ENCODE measurements at regions not wholly inside any gene's neighbourhood (a gene's known extent, or its start where the extent isn't known, plus 50 kb on each side); places are given as distances from the start of the nearest gene placed in this dataset.

GRCh38 chr20:22924949-22925612, 110.0 kb upstream of the SSTR4 start:
- H3K9me3 ChIP-seq (ENCODE audit: control extremely low read depth in 1 of 5, control insufficient read depth in 4 of 5, insufficient read depth in 2 of 5, low read depth in 1 of 5, low read length in 4 of 5) = no peaks in the 10 kb centered on the region
- no CpG with 5 or more reads among the region's 3 CpGs for WGBS (ENCODE audit: insufficient coverage)
- H3K4me1 ChIP-seq (ENCODE audit: control extremely low read depth in 1 of 4, control insufficient read depth in 4 of 4, insufficient read depth in 4 of 4, low read length in 3 of 4) = peaks cover 12 to 48% (median 22%) of the 10 kb centered on the region in 4 experiments
- POLR2A ChIA-PET = interaction anchor here (0.8 kb wide), 1 partner anchor 38 kb away, joined by 5 read pairs; no protein-coding TSS in a partner anchor
- H3K36me3 ChIP-seq (ENCODE audit: control insufficient read depth in 4 of 4, insufficient read depth in 4 of 4, low read length in 3 of 4) = no peaks in the 10 kb centered on the region
- peaks cover 0 to 3% (median 0%) of the 10 kb centered on the region in 5 experiments for H3K27me3 ChIP-seq (replicated peaks in 2 of 5; ENCODE audit: control insufficient read depth in 4 of 5, insufficient read depth in 5 of 5, low read length in 4 of 5)
- H3K4me3 ChIP-seq (ENCODE audit: control insufficient read depth in 1 of 7, extremely low read depth in 1 of 7, insufficient read depth in 4 of 7, low read depth in 2 of 7, low read length in 6 of 7) = no peak overlapping the region
- CTCF ChIA-PET = no interaction called here
- no peak overlapping the region for H3K27ac ChIP-seq (ENCODE audit: insufficient read depth in 1 of 2, low read depth in 1 of 2, low read length in 2 of 2, poor library complexity in 1 of 2, severe bottlenecking in 2 of 2)
- peak in 2 of 3 donors; percentile 81 to 89 for DNase-seq

DNA sequence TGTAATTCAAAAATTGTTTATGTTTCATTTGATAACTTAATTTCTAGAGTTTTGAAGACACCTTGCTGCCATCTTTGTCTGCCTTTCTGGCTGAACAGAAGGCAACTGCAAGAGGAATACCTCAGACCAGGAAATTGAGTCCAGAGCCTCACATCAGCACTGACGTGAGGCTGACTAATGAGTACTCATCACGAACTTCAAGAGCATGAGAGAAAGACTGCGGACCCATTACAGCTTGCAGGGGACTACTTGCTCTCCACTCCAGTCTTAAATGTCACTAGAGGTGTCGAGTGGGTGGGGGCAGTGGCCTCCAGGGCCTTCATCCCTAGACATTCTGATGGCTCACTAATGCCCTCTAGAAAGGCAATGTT, 109.5 kb upstream of the SSTR4 start:
- ChIA-PET POLR2A (interaction anchor here (0.8 kb wide), 1 partner anchor 37 kb away, joined by 5 read pairs; no protein-coding TSS in a partner anchor), CTCF (no interaction called here)
- no peaks in the 10 kb centered on the region for H3K36me3 ChIP-seq (ENCODE audit: control insufficient read depth in 4 of 4, insufficient read depth in 4 of 4, low read length in 3 of 4)
- H3K4me3 ChIP-seq (ENCODE audit: control insufficient read depth in 1 of 7, extremely low read depth in 1 of 7, insufficient read depth in 4 of 7, low read depth in 2 of 7, low read length in 6 of 7) = no peak overlapping the region
- no peak overlapping the region for H3K27ac ChIP-seq (ENCODE audit: insufficient read depth in 1 of 2, low read depth in 1 of 2, low read length in 2 of 2, poor library complexity in 1 of 2, severe bottlenecking in 2 of 2)
- peaks cover 12 to 46% (median 22%) of the 10 kb centered on the region in 4 experiments for H3K4me1 ChIP-seq (ENCODE audit: control extremely low read depth in 1 of 4, control insufficient read depth in 4 of 4, insufficient read depth in 4 of 4, low read length in 3 of 4)
- no peaks in the 10 kb centered on the region for H3K9me3 ChIP-seq (ENCODE audit: control extremely low read depth in 1 of 5, control insufficient read depth in 4 of 5, insufficient read depth in 2 of 5, low read depth in 1 of 5, low read length in 4 of 5)
- peaks cover 0 to 3% (median 0%) of the 10 kb centered on the region in 5 experiments for H3K27me3 ChIP-seq (replicated peaks in 2 of 5; ENCODE audit: control insufficient read depth in 4 of 5, insufficient read depth in 5 of 5, low read length in 4 of 5)
- no peak for DNase-seq
- WGBS (ENCODE audit: insufficient coverage) = 96% methylated on average over 3 of the region's 4 CpGs

GRCh38 chr20:22927537-22927936, 107.6 kb upstream of the SSTR4 start:
- POLR2A ChIA-PET = no interaction called here
- 100% methylated on average over 2 of the region's 3 CpGs for WGBS (ENCODE audit: insufficient coverage)
- H3K36me3 ChIP-seq (ENCODE audit: control insufficient read depth in 4 of 4, insufficient read depth in 4 of 4, low read length in 3 of 4) = no peaks in the 10 kb centered on the region
- H3K4me3 ChIP-seq (ENCODE audit: control insufficient read depth in 1 of 7, extremely low read depth in 1 of 7, insufficient read depth in 4 of 7, low read depth in 2 of 7, low read length in 6 of 7) = no peak overlapping the region
- peaks cover 0 to 3% (median 0%) of the 10 kb centered on the region in 5 experiments for H3K27me3 ChIP-seq (replicated peaks in 2 of 5; ENCODE audit: control insufficient read depth in 4 of 5, insufficient read depth in 5 of 5, low read length in 4 of 5)
- H3K9me3 ChIP-seq (ENCODE audit: control extremely low read depth in 1 of 5, control insufficient read depth in 4 of 5, insufficient read depth in 2 of 5, low read depth in 1 of 5, low read length in 4 of 5) = no peaks in the 10 kb centered on the region
- no peak for DNase-seq
- CTCF ChIA-PET = no interaction called here
- peaks cover 0 to 26% (median 6%) of the 10 kb centered on the region in 4 experiments for H3K4me1 ChIP-seq (ENCODE audit: control extremely low read depth in 1 of 4, control insufficient read depth in 4 of 4, insufficient read depth in 4 of 4, low read length in 3 of 4)
- no peak overlapping the region for H3K27ac ChIP-seq (ENCODE audit: insufficient read depth in 1 of 2, low read depth in 1 of 2, low read length in 2 of 2, poor library complexity in 1 of 2, severe bottlenecking in 2 of 2)

- CTCF ChIA-PET = interaction anchor here (0.9 kb wide), 1 partner anchor 46 kb away, joined by 3 read pairs; no protein-coding TSS in a partner anchor
- H3K9me3 ChIP-seq (ENCODE audit: control extremely low read depth in 1 of 5, control insufficient read depth in 4 of 5, insufficient read depth in 2 of 5, low read depth in 1 of 5, low read length in 4 of 5) = no peaks in the 10 kb centered on the region
- H3K4me3 ChIP-seq (ENCODE audit: control insufficient read depth in 1 of 7, extremely low read depth in 1 of 7, insufficient read depth in 4 of 7, low read depth in 2 of 7, low read length in 6 of 7) = no peak overlapping the region
- H3K27ac ChIP-seq (ENCODE audit: insufficient read depth in 1 of 2, low read depth in 1 of 2, low read length in 2 of 2, poor library complexity in 1 of 2, severe bottlenecking in 2 of 2) = no peak overlapping the region
- no peaks in the 10 kb centered on the region for H3K36me3 ChIP-seq (ENCODE audit: control insufficient read depth in 4 of 4, insufficient read depth in 4 of 4, low read length in 3 of 4)
- POLR2A ChIA-PET = no interaction called here
- H3K4me1 ChIP-seq (ENCODE audit: control extremely low read depth in 1 of 4, control insufficient read depth in 4 of 4, insufficient read depth in 4 of 4, low read length in 3 of 4) = peaks cover 0 to 20% (median 4%) of the 10 kb centered on the region in 4 experiments
- H3K27me3 ChIP-seq (replicated peaks in 2 of 5; ENCODE audit: control insufficient read depth in 4 of 5, insufficient read depth in 5 of 5, low read length in 4 of 5) = peaks cover 0 to 3% (median 0%) of the 10 kb centered on the region in 5 experiments
- WGBS (ENCODE audit: insufficient coverage) = 80% methylated on average over 1 of the region's 7 CpGs
- no peak for DNase-seq
Measured at GRCh38 chr20:22928679-22929078, 106.4 kb upstream of the SSTR4 start.

DNA sequence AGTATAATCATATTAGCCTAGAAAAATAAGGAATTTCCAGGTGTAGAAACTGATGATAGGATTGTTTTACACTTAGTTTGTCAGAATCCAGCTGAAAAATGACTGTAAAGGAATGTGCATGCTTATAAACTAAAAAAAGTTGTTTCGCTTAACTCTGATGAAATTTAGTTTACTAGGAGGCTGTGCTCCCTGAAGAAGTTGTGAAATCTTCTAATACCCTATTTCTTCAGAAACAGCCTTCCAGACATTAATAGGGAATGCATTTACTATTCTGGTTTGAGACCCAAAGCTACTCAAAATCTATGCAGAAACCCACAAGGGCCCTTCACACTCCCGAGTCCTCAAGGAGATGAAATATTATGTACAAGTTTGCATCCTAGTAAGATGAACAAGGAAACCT, 105.5 kb upstream of the SSTR4 start:
- H3K27ac ChIP-seq (ENCODE audit: insufficient read depth in 1 of 2, low read depth in 1 of 2, low read length in 2 of 2, poor library complexity in 1 of 2, severe bottlenecking in 2 of 2) = no peak overlapping the region
- WGBS (ENCODE audit: insufficient coverage) = 100% methylated on average over 1 of the region's 2 CpGs
- no peaks in the 10 kb centered on the region for H3K9me3 ChIP-seq (ENCODE audit: control extremely low read depth in 1 of 5, control insufficient read depth in 4 of 5, insufficient read depth in 2 of 5, low read depth in 1 of 5, low read length in 4 of 5)
- CTCF ChIA-PET = interaction anchor here (0.6 kb wide), 1 partner anchor 269 kb away, joined by 4 read pairs; no protein-coding TSS in a partner anchor
- DNase-seq = no peak
- POLR2A ChIA-PET = no interaction called here
- H3K4me1 ChIP-seq (ENCODE audit: control extremely low read depth in 1 of 4, control insufficient read depth in 4 of 4, insufficient read depth in 4 of 4, low read length in 3 of 4) = peaks cover 0 to 11% (median 2%) of the 10 kb centered on the region in 4 experiments
- H3K4me3 ChIP-seq (ENCODE audit: control insufficient read depth in 1 of 7, extremely low read depth in 1 of 7, insufficient read depth in 4 of 7, low read depth in 2 of 7, low read length in 6 of 7) = no peak overlapping the region
- H3K27me3 ChIP-seq (replicated peaks in 2 of 5; ENCODE audit: control insufficient read depth in 4 of 5, insufficient read depth in 5 of 5, low read length in 4 of 5) = peaks cover 0 to 3% (median 0%) of the 10 kb centered on the region in 5 experiments
- H3K36me3 ChIP-seq (ENCODE audit: control insufficient read depth in 4 of 4, insufficient read depth in 4 of 4, low read length in 3 of 4) = no peaks in the 10 kb centered on the region

DNA sequence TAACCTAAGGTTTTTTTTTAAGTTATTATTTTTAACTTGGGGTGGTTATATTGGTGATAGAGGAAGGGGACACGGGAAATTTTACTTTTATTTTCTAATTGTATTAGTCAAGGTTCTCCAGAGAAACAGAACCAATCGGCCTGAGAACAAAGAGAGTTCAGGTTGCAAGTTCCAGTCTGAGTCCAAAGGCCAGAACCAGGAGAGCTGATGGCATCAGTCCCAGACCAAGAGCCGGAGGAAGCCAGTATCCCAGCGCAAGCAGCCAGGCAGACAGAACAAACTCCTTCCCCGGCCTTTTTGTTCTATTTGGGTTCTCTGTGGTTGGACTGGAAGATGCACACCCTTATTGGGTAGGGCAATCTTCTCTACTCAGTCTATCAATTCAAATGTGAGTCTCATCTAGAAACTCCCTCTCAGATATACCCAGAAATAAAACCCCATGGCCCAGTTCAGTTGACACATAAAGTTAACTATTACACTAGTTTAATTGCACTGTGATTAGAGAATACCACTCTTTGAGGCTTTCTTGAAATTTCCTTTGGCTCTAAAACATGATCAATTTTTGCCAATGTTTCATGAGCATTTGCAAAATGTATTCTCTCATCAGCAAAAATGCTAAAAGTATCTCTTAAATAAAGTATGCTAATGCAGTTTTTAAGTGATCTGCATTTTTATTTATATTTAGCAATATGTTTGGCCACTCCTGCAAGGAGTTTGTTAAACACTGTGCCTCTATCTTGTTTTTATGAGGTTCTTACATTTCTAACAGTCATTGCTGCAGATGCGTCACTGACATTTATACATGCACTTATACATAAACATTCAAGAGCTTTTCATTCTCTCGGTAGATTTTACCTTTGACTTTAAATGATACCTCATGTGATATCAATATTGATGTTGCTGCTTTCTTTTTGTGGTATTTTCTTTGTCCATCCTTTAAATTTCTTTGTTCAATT, 103.2 kb upstream of the SSTR4 start:
- ChIA-PET POLR2A (no interaction called here), CTCF (interaction anchor here (0.9 to 1.0 kb wide), 2 partner anchors 409 to 560 kb away, joined by 3 read pairs; no protein-coding TSS in a partner anchor)
- WGBS (ENCODE audit: insufficient coverage) = 86% methylated on average over 3 of the region's 7 CpGs

More for the DNA sequence above, 103.2 kb upstream of the SSTR4 start:
- no peaks in the 10 kb centered on the region for H3K36me3 ChIP-seq (ENCODE audit: control insufficient read depth in 4 of 4, insufficient read depth in 4 of 4, low read length in 3 of 4)
- DNase-seq = no peak
- H3K27ac ChIP-seq (ENCODE audit: insufficient read depth in 1 of 2, low read depth in 1 of 2, low read length in 2 of 2, poor library complexity in 1 of 2, severe bottlenecking in 2 of 2) = no peak overlapping the region
- H3K27me3 ChIP-seq (replicated peaks in 2 of 5; ENCODE audit: control insufficient read depth in 4 of 5, insufficient read depth in 5 of 5, low read length in 4 of 5) = no peaks in the 10 kb centered on the region
- H3K9me3 ChIP-seq (ENCODE audit: control extremely low read depth in 1 of 5, control insufficient read depth in 4 of 5, insufficient read depth in 2 of 5, low read depth in 1 of 5, low read length in 4 of 5) = no peaks in the 10 kb centered on the region
- H3K4me3 ChIP-seq (ENCODE audit: control insufficient read depth in 1 of 7, extremely low read depth in 1 of 7, insufficient read depth in 4 of 7, low read depth in 2 of 7, low read length in 6 of 7) = no peak overlapping the region
- H3K4me1 ChIP-seq (ENCODE audit: control extremely low read depth in 1 of 4, control insufficient read depth in 4 of 4, insufficient read depth in 4 of 4, low read length in 3 of 4) = no peaks in the 10 kb centered on the region

Data from common myeloid progenitor, CD34-positive (primary cell).